ENCODE measurements at regions not wholly inside any gene's neighbourhood (a gene's known extent, or its start where the extent isn't known, plus 50 kb on each side); places are given as distances from the start of the nearest gene placed in this dataset.

DNA sequence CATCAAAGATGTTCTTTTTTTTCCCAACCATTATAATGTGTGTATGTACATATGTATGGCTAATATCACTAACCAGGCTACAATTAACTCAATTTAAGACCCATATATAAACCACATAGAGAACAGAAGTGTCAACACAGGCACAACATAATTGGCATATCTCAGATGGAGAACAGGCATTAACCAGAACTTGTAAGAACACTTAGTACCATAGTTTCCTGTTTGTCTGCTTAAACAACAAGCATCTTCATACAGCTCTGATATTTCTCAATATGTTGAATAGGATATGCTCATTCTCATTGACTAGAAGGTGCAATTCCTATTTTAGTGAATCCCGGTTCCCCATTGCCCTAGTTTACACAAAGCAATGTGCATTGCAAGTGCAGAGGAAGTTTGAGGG lies 116.9 kb upstream of the EDNRB start:
- TF ChIP-seq, protein P1, sequence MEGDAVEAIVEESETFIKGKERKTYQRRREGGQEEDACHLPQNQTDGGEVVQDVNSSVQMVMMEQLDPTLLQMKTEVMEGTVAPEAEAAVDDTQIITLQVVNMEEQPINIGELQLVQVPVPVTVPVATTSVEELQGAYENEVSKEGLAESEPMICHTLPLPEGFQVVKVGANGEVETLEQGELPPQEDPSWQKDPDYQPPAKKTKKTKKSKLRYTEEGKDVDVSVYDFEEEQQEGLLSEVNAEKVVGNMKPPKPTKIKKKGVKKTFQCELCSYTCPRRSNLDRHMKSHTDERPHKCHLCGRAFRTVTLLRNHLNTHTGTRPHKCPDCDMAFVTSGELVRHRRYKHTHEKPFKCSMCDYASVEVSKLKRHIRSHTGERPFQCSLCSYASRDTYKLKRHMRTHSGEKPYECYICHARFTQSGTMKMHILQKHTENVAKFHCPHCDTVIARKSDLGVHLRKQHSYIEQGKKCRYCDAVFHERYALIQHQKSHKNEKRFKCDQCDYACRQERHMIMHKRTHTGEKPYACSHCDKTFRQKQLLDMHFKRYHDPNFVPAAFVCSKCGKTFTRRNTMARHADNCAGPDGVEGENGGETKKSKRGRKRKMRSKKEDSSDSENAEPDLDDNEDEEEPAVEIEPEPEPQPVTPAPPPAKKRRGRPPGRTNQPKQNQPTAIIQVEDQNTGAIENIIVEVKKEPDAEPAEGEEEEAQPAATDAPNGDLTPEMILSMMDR (IDR thresholded peaks at IDR 0.05), result no peak
- H3K27ac ChIP-seq, result no peak overlapping the region
- H3K4me3 ChIP-seq, result no peak overlapping the region
- DNase-seq (ENCODE audit: low spot score), result no peak

DNA sequence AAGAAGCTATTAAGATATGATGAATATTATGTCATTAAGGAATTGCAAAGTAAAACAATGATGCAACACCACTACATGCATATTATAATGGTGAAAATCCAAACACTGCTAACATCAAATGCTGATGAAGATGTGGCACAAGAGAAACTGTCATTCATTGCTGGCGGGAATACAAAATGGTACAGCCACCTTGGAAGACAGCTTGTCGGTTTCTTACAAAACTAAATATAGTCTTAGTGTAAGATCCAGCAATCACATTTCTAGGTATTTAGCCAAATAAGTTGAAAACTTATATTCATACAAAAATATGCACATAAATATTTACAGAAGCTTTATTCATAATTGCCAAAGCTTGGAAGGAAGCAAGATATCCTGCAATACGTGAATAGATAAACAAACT lies 114.9 kb upstream of the EDNRB start:
- TF ChIP-seq, protein P1 (IDR thresholded peaks at IDR 0.05), result no peak
- Histone ChIP-seq H3K27ac (no peak overlapping the region), H3K4me3 (no peak overlapping the region)
- DNase-seq (ENCODE audit: low spot score), result no peak

DNA sequence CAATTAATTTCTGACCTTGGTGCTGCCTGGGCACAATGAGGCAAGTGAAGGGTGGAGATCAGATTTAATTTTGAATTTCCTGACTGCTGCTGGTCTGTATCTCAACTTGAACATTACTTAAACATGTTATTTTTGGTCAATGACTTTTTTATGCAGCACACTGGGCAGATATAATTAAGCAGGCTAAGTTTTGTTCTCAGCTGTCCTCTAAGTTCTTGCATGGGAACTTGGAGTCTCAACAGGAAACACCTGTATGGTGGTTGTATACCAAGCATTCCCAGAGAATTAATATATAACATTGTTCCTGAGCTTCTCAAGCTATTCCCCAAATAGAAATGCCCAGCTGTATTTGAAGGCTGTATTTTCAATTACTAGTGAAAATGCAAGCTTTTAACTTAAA lies 113.5 kb upstream of the EDNRB start:
- TF ChIP-seq, protein P1 (IDR thresholded peaks at IDR 0.05), result no peak
- DNase-seq (ENCODE audit: low spot score), result no peak
- Histone ChIP-seq H3K4me3 (no peak overlapping the region), H3K27ac (no peak overlapping the region)

DNA sequence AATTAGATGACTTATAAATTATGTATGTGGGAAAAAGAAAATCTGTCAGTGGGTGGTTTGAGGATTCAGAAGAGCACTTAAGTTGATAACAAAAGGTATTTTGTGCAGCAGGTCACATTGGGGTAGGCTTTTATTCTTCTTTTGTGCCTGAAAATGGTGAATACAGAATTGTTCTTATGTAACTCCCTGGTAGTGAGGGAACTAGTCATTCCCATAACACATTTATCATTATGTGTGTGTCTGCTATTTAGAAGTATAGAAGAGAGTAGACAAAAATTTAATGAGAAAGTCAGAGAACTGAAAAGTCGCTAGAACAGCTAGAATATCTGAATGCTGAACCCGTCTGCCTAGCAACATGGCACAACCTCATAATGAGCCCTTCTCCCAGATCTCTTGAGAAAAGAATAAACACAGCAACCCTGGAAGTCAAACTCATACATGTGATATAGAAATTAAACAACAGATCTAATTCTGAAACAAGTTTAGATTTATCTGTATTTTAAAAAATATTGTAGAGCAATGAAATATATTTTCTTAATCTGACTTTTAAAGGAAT lies 111.8 kb upstream of the EDNRB start:
- H3K27ac ChIP-seq, result no peak overlapping the region
- no peak overlapping the region for H3K4me3 ChIP-seq
- TF ChIP-seq, protein P1 (IDR thresholded peaks at IDR 0.05), result no peak
- DNase-seq (ENCODE audit: low spot score), result no peak

DNA sequence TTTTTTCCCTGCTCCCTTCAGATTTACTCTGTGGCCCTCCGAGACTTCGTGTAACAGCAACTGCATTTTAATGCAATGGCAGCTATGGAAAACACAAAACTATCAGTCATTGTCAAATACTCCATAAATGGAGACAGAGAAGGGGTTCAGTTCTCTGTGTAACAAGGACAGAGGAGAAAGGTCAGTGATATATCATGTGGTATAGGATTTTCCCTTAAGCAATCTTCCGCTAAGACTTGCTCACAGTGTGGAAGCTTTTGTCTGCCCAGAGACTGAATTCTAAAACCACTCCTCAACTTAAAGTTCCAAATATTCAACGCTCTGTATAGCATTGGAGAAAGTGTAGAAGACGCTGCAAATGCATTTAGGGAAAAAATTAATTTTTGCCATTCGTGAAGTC lies 111.3 kb upstream of the EDNRB start:
- TF ChIP-seq, protein P1 (IDR thresholded peaks at IDR 0.05), result no peak
- DNase-seq (ENCODE audit: low spot score), result no peak
- no peak overlapping the region for H3K27ac ChIP-seq

DNA sequence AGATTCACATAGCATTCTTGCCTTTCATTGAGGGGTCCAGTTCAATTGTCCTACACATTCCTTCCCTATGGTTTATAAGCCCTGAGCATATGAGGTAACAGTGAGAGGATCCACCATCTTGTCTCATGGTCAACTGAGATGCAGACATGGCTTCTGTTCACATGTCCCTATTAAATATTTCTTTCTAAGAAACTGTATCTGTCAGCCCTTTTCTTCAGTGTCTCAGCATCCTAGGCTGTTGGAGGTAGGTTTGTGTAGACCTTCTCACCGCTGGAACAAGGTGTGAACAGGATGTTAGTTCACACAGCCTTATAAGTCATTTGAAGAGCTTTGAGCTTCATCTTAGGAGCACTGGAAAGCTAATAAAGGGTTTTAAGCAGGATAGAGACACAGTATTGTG lies 110.3 kb upstream of the EDNRB start:
- TF ChIP-seq, protein P1 (IDR thresholded peaks at IDR 0.05), result no peak
- H3K4me3 ChIP-seq, result no peak overlapping the region
- DNase-seq (ENCODE audit: low spot score), result no peak
- no peak overlapping the region for H3K27ac ChIP-seq

More for the DNA sequence above, 111.3 kb upstream of the EDNRB start:
- no peak overlapping the region for H3K4me3 ChIP-seq

DNA sequence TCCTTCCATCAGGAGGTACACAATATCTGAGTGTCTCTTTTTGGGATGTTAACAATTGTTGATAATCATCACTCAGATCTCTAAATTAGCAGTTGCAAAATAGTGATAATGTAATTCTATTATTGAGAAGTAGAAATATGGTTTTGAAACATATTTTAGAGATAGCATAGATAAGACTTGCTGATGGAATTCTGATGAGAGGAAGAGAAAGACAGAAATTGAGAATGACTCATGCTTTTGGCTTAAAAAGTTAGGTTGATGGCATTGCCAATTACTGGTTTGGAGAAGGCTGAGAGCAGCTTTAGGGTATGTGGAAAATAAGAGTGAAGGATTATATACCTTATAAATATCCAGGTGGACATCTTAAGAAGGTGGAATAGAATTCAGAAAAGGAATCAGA lies 106.4 kb upstream of the EDNRB start:
- DNase-seq (ENCODE audit: low spot score), result no peak
- TF ChIP-seq, protein P1 (IDR thresholded peaks at IDR 0.05), result no peak

More for the DNA sequence above, 106.4 kb upstream of the EDNRB start:
- Histone ChIP-seq H3K4me3 (no peak overlapping the region), H3K27ac (no peak overlapping the region)
